ENCODE measurements at regions not wholly inside any gene's neighbourhood (a gene's known extent, or its start where the extent isn't known, plus 50 kb on each side); places are given as distances from the start of the nearest gene placed in this dataset.

DNA sequence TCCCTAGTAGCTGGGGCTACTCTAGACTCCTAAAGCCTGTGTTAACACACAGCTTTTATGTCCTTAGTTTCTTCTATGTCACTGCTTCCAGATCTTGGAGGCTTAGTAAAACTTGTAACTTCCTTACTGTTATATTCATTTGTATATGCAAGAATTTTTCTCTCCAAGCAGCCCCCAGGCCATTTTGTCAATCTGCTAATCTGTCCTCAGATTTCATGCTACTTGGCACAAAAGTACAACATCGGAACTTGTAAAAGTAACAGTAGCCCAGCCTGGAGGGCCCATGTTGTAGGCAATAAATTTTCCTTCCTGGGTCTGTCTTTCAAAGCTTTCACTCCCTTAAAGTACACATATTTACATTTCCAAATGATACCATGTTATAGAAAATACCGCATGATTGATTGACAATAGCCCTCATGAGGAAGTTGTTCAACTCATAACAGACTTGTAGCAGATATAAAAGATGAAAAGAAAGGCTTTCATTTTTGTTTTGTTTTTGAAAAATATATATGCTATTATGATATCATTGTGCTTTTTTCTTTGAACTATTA is 324.2 kb downstream of the NEK10 start (continued):
- no peak for TF ChIP-seq EED (CRISPR knock-in tag; IDR thresholded peaks at IDR 0.05)

- H3K36me3 ChIP-seq (replicated peaks in 1 of 2; ENCODE audit: control insufficient read depth in 1 of 2, insufficient read depth in 2 of 2, low read length in 2 of 2): no peaks in the 10 kb centered on the region
- H4K20me1 ChIP-seq (ENCODE audit: insufficient read depth, low read length): no peaks in the 10 kb centered on the region
- in situ Hi-C loops (cut with HindIII; ENCODE audit: extremely low pct_ligation_motif_present, low pct_unique_long_range_greater_than_20kb) (no loop called here), intact Hi-C loops (cut with micrococcal nuclease; ENCODE audit: unreplicated experiment) (no loop called here)
- H3K4me1 ChIP-seq (ENCODE audit: insufficient read depth, low read length): no peaks in the 10 kb centered on the region
- no peaks in the 10 kb centered on the region for H3K27me3 ChIP-seq (ENCODE audit: control insufficient read depth in 1 of 2, insufficient read depth in 2 of 2, low read length in 2 of 2)
- ATAC-seq: no peak
- no peak overlapping the region for H3K4me3 ChIP-seq (replicated peaks in 1 of 3; ENCODE audit: insufficient read depth in 1 of 3, low read depth in 2 of 3, low read length in 3 of 3)
- no peak overlapping the region for H2AFZ ChIP-seq (ENCODE audit: low read length)
- DNase-seq (ENCODE audit: low spot score): no peak
- no peak for TF ChIP-seq HOXD1 (CRISPR knock-in tag; IDR thresholded peaks at IDR 0.05)
- no peak for TF ChIP-seq ZNF563 (CRISPR knock-in tag; IDR thresholded peaks at IDR 0.05)
- no peak for TF ChIP-seq MAX (IDR thresholded peaks at IDR 0.05)
- TF ChIP-seq GABPA (IDR thresholded peaks at IDR 0.05; ENCODE audit: low read depth, low read length): no peak
- no peak for TF ChIP-seq GABPA (CRISPR knock-in tag; IDR thresholded peaks at IDR 0.05; ENCODE audit: low read depth)
- BruUV-seq (replicated peaks): no TSS peak
- CTCF ChIA-PET (ENCODE audit: low intra/inter-chr PET ratio, low total read pairs): no interaction called here
- POLR2A ChIA-PET: no interaction called here
- H3K9me3 ChIP-seq (ENCODE audit: low read length): no peaks in the 10 kb centered on the region
- no peak overlapping the region for H3K27ac ChIP-seq (ENCODE audit: extremely low read length, insufficient read depth, low read length)
- FAIRE-seq: no peak
- no peak overlapping the region for H3K9ac ChIP-seq (ENCODE audit: insufficient read depth, low read depth, low read length)
- H3K4me2 ChIP-seq (ENCODE audit: low read depth, low read length): no peak overlapping the region
- no peaks in the 10 kb centered on the region for H3K79me2 ChIP-seq (ENCODE audit: insufficient read depth, low read length)
These were observed 322.8 kb downstream of the NEK10 start for GRCh38 chr3:27046351-27046750.

GRCh38 chr3:27049792-27050191 is 319.4 kb downstream of the NEK10 start:
- H3K4me1 ChIP-seq (ENCODE audit: insufficient read depth, low read length): no peaks in the 10 kb centered on the region
- no peaks in the 10 kb centered on the region for H3K9me3 ChIP-seq (ENCODE audit: low read length)
- no peak for FAIRE-seq
- in situ Hi-C loops (cut with HindIII; ENCODE audit: extremely low pct_ligation_motif_present, low pct_unique_long_range_greater_than_20kb): no loop called here
- no peaks in the 10 kb centered on the region for H3K36me3 ChIP-seq (replicated peaks in 1 of 2; ENCODE audit: control insufficient read depth in 1 of 2, insufficient read depth in 2 of 2, low read length in 2 of 2)
- no peak overlapping the region for H3K4me3 ChIP-seq (replicated peaks in 1 of 3; ENCODE audit: insufficient read depth in 1 of 3, low read depth in 2 of 3, low read length in 3 of 3)
- no peak overlapping the region for H3K4me2 ChIP-seq (ENCODE audit: low read depth, low read length)
- CTCF ChIA-PET (ENCODE audit: low intra/inter-chr PET ratio, low total read pairs): no interaction called here
- no peak for DNase-seq (ENCODE audit: low spot score)
- BruUV-seq (replicated peaks): no TSS peak
- WGBS (ENCODE audit: low lambda C conversion rate): 1% methylated on average over 2 of the region's 2 CpGs
- no peak overlapping the region for H3K9ac ChIP-seq (ENCODE audit: insufficient read depth, low read depth, low read length)
- no peak for ATAC-seq
- no peak overlapping the region for H3K27ac ChIP-seq (ENCODE audit: extremely low read length, insufficient read depth, low read length)
- POLR2A ChIA-PET: no interaction called here
- no peaks in the 10 kb centered on the region; a peak in 2 of 5 replicates for H3K27me3 ChIP-seq (ENCODE audit: control insufficient read depth in 1 of 2, insufficient read depth in 2 of 2, low read length in 2 of 2)
- H3K79me2 ChIP-seq (ENCODE audit: insufficient read depth, low read length): no peaks in the 10 kb centered on the region
- H4K20me1 ChIP-seq (ENCODE audit: insufficient read depth, low read length): no peaks in the 10 kb centered on the region
- H2AFZ ChIP-seq (ENCODE audit: low read length): no peak overlapping the region
- intact Hi-C loops (cut with micrococcal nuclease; ENCODE audit: unreplicated experiment): no loop called here
- TF ChIP-seq, protein P1, sequence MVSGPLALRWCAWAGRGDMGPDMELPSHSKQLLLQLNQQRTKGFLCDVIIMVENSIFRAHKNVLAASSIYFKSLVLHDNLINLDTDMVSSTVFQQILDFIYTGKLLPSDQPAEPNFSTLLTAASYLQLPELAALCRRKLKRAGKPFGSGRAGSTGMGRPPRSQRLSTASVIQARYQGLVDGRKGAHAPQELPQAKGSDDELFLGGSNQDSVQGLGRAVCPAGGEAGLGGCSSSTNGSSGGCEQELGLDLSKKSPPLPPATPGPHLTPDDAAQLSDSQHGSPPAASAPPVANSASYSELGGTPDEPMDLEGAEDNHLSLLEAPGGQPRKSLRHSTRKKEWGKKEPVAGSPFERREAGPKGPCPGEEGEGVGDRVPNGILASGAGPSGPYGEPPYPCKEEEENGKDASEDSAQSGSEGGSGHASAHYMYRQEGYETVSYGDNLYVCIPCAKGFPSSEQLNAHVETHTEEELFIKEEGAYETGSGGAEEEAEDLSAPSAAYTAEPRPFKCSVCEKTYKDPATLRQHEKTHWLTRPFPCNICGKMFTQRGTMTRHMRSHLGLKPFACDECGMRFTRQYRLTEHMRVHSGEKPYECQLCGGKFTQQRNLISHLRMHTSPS (CRISPR knock-in tag; IDR thresholded peaks at IDR 0.05; ENCODE audit: low read depth): no peak
- TF ChIP-seq CC2D1A (CRISPR knock-in tag; IDR thresholded peaks at IDR 0.05) (no peak), MTF2 (CRISPR knock-in tag; IDR thresholded peaks at IDR 0.05; ENCODE audit: borderline replicate concordance) (no peak), PLSCR1 (CRISPR knock-in tag; IDR thresholded peaks at IDR 0.05; ENCODE audit: borderline replicate concordance) (no peak), KMT2A (CRISPR knock-in tag; IDR thresholded peaks at IDR 0.05) (no peak)
- TF ChIP-seq, protein P2, sequence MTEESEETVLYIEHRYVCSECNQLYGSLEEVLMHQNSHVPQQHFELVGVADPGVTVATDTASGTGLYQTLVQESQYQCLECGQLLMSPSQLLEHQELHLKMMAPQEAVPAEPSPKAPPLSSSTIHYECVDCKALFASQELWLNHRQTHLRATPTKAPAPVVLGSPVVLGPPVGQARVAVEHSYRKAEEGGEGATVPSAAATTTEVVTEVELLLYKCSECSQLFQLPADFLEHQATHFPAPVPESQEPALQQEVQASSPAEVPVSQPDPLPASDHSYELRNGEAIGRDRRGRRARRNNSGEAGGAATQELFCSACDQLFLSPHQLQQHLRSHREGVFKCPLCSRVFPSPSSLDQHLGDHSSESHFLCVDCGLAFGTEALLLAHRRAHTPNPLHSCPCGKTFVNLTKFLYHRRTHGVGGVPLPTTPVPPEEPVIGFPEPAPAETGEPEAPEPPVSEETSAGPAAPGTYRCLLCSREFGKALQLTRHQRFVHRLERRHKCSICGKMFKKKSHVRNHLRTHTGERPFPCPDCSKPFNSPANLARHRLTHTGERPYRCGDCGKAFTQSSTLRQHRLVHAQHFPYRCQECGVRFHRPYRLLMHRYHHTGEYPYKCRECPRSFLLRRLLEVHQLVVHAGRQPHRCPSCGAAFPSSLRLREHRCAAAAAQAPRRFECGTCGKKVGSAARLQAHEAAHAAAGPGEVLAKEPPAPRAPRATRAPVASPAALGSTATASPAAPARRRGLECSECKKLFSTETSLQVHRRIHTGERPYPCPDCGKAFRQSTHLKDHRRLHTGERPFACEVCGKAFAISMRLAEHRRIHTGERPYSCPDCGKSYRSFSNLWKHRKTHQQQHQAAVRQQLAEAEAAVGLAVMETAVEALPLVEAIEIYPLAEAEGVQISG (CRISPR knock-in tag; IDR thresholded peaks at IDR 0.05): no peak

All from HepG2 (cell line).